ENCODE measurements at regions not wholly inside any gene's neighbourhood (a gene's known extent, or its start where the extent isn't known, plus 50 kb on each side); places are given as distances from the start of the nearest gene placed in this dataset.

- TF ChIP-seq POLR2A (IDR thresholded peaks at IDR 0.05) (no peak), POLR2AphosphoS5 (IDR thresholded peaks at IDR 0.05) (no peak), EP300 (IDR thresholded peaks at IDR 0.05) (no peak)
These were observed 65.4 kb upstream of the CALM2 start for GRCh38 chr2:47241715-47242114.

Measured in stomach (tissue), 4 donors.